Left lung (tissue), 4 donors: ENCODE measurements at regions not wholly inside any gene's neighbourhood (a gene's known extent, or its start where the extent isn't known, plus 50 kb on each side); places are given as distances from the start of the nearest gene placed in this dataset.

Source experiments
- ATAC-seq: fragments of 200-7000 bp; cut with Tn5 transposase; one replicate; pipeline ENCODE4 v1.9.1; 2020; ENCODE audit warnings: moderate library complexity
- DNase-seq, 4 donors: peaks; one replicate each; pipeline ENCODE4 v3.0.0-alpha.2; 2013 to 2020
- H3K27ac ChIP-seq, 2 donors: fragments of 200-600 bp; sonication (generic) in 1 of 2; one replicate each; pipeline versions ENCODE4 v1.5.0 to v1.8.0; 2020 to 2021
- H3K27me3 ChIP-seq, 2 donors: fragments of 200-600 bp; sonication (generic) in 1 of 2; one replicate each; pipeline versions ENCODE4 v1.5.0 to v1.8.0; 2020 to 2021
- H3K36me3 ChIP-seq, 2 donors: fragments of 200-600 bp; sonication (generic) in 1 of 2; one replicate each; pipeline versions ENCODE4 v1.5.0 to v1.8.0; 2020 to 2021
- H3K4me1 ChIP-seq, 2 donors: fragments of 200-600 bp; one replicate each; pipeline ENCODE4 v1.8.0; 2021
- H3K4me3 ChIP-seq, 2 donors: fragments of 200-600 bp; sonication (generic) in 1 of 2; one replicate each; pipeline versions ENCODE4 v1.5.0 to v1.8.0; 2020 to 2021; ENCODE audit warnings: mild to moderate bottlenecking in 1 of 2
- H3K9me3 ChIP-seq, 2 donors: fragments of 200-600 bp; sonication (generic) in 1 of 2; one replicate each; pipeline versions ENCODE4 v1.5.0 to v1.8.0; 2020 to 2021
- intact Hi-C, 2 donors: fragments of 100-400 bp; cut with DNase I; formaldehyde crosslinking; loops; one replicate each; pipeline versions ENCODE4 v1.11.2 to v1.14.2; 2022
- TF ChIP-seq, protein P1 (sequence below), 2 donors: fragments of 200-600 bp; sonication (generic) in 1 of 2; IDR thresholded peaks; one replicate each; pipeline versions ENCODE4 v1.5.0 to v1.8.0; 2021; ENCODE audit warnings: antibody characterized with exemption in 2 of 2
- donor health status: DM: no; HTN: yes; CAD: no.
- donor health status: DM: no; HTN: no; CAD: no.

DNA sequence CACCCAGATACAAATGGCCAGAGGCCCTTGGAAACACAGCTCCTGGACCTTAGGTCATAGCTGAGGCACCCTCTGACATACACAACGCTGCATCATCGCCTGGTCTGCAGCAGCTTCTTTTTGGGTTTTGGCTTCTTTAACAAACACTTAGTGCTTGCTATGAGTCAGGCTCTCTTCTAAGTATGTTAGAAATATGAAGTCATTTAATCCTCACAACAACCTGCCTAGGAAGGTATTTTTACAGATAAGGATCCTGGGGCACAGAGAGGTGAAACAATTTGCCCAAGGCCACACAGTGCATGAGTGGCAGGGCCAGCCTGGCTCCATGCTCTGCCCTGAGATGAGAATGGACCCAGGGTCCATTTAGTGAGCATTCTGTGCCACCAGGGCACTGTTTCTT is 96.6 kb downstream of the TMEM17 start:
- no peak for ATAC-seq
- Histone ChIP-seq H3K4me1 (peaks cover 6 to 12% of the 10 kb centered on the region in 2 donors), H3K9me3 (no peaks in the 10 kb centered on the region), H3K27ac (no peak overlapping the region), H3K27me3 (no peaks in the 10 kb centered on the region), H3K4me3 (no peak overlapping the region), H3K36me3 (no peaks in the 10 kb centered on the region)
- intact Hi-C loops, result loop anchor here in 1 of 2 donors (10.0 kb wide), 1 partner anchor 495 kb away; no protein-coding TSS in a partner anchor
- TF ChIP-seq, protein P1, sequence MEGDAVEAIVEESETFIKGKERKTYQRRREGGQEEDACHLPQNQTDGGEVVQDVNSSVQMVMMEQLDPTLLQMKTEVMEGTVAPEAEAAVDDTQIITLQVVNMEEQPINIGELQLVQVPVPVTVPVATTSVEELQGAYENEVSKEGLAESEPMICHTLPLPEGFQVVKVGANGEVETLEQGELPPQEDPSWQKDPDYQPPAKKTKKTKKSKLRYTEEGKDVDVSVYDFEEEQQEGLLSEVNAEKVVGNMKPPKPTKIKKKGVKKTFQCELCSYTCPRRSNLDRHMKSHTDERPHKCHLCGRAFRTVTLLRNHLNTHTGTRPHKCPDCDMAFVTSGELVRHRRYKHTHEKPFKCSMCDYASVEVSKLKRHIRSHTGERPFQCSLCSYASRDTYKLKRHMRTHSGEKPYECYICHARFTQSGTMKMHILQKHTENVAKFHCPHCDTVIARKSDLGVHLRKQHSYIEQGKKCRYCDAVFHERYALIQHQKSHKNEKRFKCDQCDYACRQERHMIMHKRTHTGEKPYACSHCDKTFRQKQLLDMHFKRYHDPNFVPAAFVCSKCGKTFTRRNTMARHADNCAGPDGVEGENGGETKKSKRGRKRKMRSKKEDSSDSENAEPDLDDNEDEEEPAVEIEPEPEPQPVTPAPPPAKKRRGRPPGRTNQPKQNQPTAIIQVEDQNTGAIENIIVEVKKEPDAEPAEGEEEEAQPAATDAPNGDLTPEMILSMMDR (IDR thresholded peaks at IDR 0.05), result no peak
- DNase-seq, result no peak

- intact Hi-C loops, result loop anchor here in 1 of 2 donors (10.0 kb wide), 1 partner anchor 493 kb away; no protein-coding TSS in a partner anchor
- no peaks in the 10 kb centered on the region for H3K9me3 ChIP-seq
- no peak overlapping the region for H3K4me3 ChIP-seq
- DNase-seq, result peak in 2 of 4 donors; percentile 17 to 31
- no peak overlapping the region for H3K27ac ChIP-seq
- H3K27me3 ChIP-seq, result no peaks in the 10 kb centered on the region
- no peak for ATAC-seq
- TF ChIP-seq, protein P1 (IDR thresholded peaks at IDR 0.05), result no peak
- peaks cover 6 to 12% of the 10 kb centered on the region in 2 donors for H3K4me1 ChIP-seq
- no peaks in the 10 kb centered on the region for H3K36me3 ChIP-seq
Measured at GRCh38 chr2:62408241-62408677, 97.7 kb downstream of the TMEM17 start.

DNA sequence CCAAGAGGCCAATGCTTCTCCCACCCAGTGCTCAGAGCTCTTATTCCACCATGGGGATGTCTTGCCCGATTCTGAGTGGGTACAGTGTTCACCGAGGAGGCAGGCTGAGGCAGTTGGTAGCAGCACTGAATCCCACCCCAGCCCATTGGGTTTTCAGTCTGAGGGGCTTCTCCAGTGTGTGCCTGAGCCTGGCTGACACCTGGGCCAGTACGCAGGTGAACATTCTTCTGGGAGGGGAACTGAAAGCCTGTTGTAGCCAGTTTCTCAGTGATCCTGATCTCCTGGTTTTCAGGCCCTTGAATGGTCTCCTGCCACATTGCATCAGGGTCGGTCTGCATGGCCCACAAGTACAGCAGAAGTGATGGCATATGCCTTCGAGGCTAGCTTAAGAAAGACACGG is 98.2 kb downstream of the TMEM17 start:
- DNase-seq, result no peak
- no peak overlapping the region for H3K4me3 ChIP-seq
- H3K36me3 ChIP-seq, result no peaks in the 10 kb centered on the region
- no peaks in the 10 kb centered on the region for H3K9me3 ChIP-seq
- no peaks in the 10 kb centered on the region for H3K27me3 ChIP-seq
- H3K27ac ChIP-seq, result no peak overlapping the region
- H3K4me1 ChIP-seq, result peaks cover 6 to 12% of the 10 kb centered on the region in 2 donors
- TF ChIP-seq, protein P1 (IDR thresholded peaks at IDR 0.05), result no peak
- intact Hi-C loops, result loop anchor here in 1 of 2 donors (10.0 kb wide), 1 partner anchor 493 kb away; no protein-coding TSS in a partner anchor
- ATAC-seq, result no peak

- H3K4me1 ChIP-seq, result peaks cover 6 to 12% of the 10 kb centered on the region in 2 donors
- TF ChIP-seq, protein P1 (IDR thresholded peaks at IDR 0.05), result no peak
- H3K9me3 ChIP-seq, result no peaks in the 10 kb centered on the region
- no peak overlapping the region for H3K4me3 ChIP-seq
- DNase-seq (no peak), ATAC-seq (no peak)
- intact Hi-C loops, result loop anchor here in 1 of 2 donors (10.0 kb wide), 1 partner anchor 493 kb away; no protein-coding TSS in a partner anchor
- H3K27ac ChIP-seq, result no peak overlapping the region
- no peaks in the 10 kb centered on the region for H3K27me3 ChIP-seq
- no peaks in the 10 kb centered on the region for H3K36me3 ChIP-seq
Measured at GRCh38 chr2:62407401-62407800, 98.6 kb downstream of the TMEM17 start.

DNA sequence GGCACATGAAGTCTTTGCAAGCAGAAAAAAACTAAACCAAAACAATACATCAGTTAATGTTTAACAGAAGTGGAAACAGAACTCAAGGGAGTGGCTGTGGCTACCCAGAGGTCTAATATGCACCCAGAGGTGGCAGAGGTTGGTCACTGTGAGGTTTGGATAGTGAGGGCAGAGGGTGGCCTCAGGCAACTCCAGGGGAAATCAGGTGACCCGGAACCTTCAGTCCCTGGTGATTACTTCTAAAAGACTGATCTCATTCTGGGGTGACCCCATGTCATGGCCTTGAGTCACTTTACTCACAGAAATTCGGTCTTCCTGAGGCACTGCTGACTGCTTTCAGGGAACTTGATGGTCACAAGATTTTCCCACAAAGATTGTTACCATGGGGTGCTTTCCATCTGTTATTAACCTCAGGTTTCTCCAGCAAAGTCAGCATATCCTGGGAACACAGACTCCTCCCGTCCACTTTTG is 99.4 kb downstream of the TMEM17 start:
- ATAC-seq, result peak; percentile 9
- H3K27ac ChIP-seq, result no peak overlapping the region
- DNase-seq, result no peak
- TF ChIP-seq, protein P1 (IDR thresholded peaks at IDR 0.05), result no peak
- H3K9me3 ChIP-seq, result no peaks in the 10 kb centered on the region
- intact Hi-C loops, result loop anchor here in 1 of 2 donors (10.0 kb wide), 1 partner anchor 492 kb away; no protein-coding TSS in a partner anchor
- H3K27me3 ChIP-seq, result no peaks in the 10 kb centered on the region
- H3K4me3 ChIP-seq, result no peak overlapping the region
- H3K36me3 ChIP-seq, result no peaks in the 10 kb centered on the region
- H3K4me1 ChIP-seq, result peaks cover 2 to 9% of the 10 kb centered on the region in 2 donors
